Suprapubic skin (tissue), 3 donors: ENCODE measurements at regions not wholly inside any gene's neighbourhood (a gene's known extent, or its start where the extent isn't known, plus 50 kb on each side); places are given as distances from the start of the nearest gene placed in this dataset.

Experiments
- EP300 ChIP-seq: sonication (generic); formaldehyde crosslinking; IDR thresholded peaks from one replicate; pipeline ENCODE4 v1.6.1; 2017; ENCODE audit warnings: antibody characterized with exemption
- POLR2A ChIP-seq, 2 donors: fragments of 450-650 bp; IDR thresholded peaks; one replicate each; pipeline ENCODE4 v1.6.1; 2017; ENCODE audit warnings: antibody characterized with exemption in 2 of 2, mild to moderate bottlenecking in 2 of 2, moderate library complexity in 2 of 2
- TF ChIP-seq, protein P1 (sequence below), 2 donors: fragments of 200-600 bp in 1 of 2; fragments of 450-650 bp in 1 of 2; sonication (generic) in 1 of 2; IDR thresholded peaks; one replicate each; pipeline ENCODE4 v1.5.1; 2016 to 2019; ENCODE audit warnings: antibody characterized with exemption in 2 of 2, mild to moderate bottlenecking in 1 of 2, moderate library complexity in 1 of 2

DNA sequence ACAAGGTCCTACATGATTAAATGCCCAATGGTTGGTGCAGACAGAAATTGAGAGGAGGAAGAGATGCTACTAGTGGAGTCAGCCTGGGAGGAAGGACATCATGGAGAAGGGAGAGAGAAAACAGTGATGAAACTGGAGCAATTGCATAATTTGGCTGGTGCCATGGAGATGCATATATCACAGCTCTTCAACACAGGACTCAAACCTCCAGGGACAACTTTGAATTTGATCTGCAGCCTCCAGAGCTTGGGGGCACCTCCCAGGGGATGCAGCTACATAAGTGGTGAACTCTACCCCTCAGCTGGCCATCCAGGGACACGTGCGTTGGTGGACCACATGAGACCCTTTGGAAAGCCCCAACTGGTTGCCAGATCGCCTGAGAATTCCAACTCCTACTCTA lies 80.4 kb downstream of the CTAGE1 start:
- TF ChIP-seq, protein P1, sequence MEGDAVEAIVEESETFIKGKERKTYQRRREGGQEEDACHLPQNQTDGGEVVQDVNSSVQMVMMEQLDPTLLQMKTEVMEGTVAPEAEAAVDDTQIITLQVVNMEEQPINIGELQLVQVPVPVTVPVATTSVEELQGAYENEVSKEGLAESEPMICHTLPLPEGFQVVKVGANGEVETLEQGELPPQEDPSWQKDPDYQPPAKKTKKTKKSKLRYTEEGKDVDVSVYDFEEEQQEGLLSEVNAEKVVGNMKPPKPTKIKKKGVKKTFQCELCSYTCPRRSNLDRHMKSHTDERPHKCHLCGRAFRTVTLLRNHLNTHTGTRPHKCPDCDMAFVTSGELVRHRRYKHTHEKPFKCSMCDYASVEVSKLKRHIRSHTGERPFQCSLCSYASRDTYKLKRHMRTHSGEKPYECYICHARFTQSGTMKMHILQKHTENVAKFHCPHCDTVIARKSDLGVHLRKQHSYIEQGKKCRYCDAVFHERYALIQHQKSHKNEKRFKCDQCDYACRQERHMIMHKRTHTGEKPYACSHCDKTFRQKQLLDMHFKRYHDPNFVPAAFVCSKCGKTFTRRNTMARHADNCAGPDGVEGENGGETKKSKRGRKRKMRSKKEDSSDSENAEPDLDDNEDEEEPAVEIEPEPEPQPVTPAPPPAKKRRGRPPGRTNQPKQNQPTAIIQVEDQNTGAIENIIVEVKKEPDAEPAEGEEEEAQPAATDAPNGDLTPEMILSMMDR (IDR thresholded peaks at IDR 0.05) = no peak
- TF ChIP-seq EP300 = no peak
- TF ChIP-seq POLR2A (IDR thresholded peaks at IDR 0.05) = no peak
